ENCODE measurements at regions not wholly inside any gene's neighbourhood (a gene's known extent, or its start where the extent isn't known, plus 50 kb on each side); places are given as distances from the start of the nearest gene placed in this dataset.

DNA sequence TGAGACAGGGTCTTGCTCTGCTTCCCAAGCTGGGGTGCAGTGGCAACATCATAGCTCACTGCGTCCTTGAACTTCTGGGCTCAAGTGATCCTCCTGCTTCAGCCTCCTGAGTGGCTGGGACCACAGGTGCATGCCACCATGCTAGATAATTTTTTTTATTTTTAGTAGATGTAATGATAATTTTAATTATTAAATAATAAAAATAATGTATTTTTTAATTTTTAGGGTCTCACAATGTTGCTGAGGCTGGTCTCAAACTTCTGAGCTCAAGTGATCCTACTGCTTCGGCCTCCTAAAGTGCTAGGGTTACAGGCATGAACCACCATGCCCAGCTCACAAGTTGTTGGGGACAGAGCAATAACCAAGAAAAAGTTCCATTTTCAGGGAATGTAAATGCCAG lies 138.0 kb upstream of the RALGAPA2 start:
- no peak for TF ChIP-seq EZH2 (IDR thresholded peaks at IDR 0.05; ENCODE audit: borderline replicate concordance, insufficient read depth, low read length, poor library complexity, severe bottlenecking)
- no peak for TF ChIP-seq POLR2AphosphoS5 (IDR thresholded peaks at IDR 0.05)
- no peak for TF ChIP-seq EP300 (conservative IDR thresholded peaks at IDR 0.05; ENCODE audit: poor library complexity, severe bottlenecking)
